HUES64 (cell line): ENCODE measurements at regions not wholly inside any gene's neighbourhood (a gene's known extent, or its start where the extent isn't known, plus 50 kb on each side); places are given as distances from the start of the nearest gene placed in this dataset.

Source experiments
- H3K27ac ChIP-seq: 2 replicates; pipeline ENCODE4 v1.7.0; 2013; ENCODE audit warnings: low read depth, low read length, inconsistent platforms
- H3K27me3 ChIP-seq: 2 replicates; pipeline ENCODE4 v1.6.1; 2013; ENCODE audit warnings: mild to moderate bottlenecking, low read length; ENCODE audit not compliant: insufficient read depth
- H3K36me3 ChIP-seq: 2 replicates; pipeline ENCODE4 v1.6.1; 2013; ENCODE audit warnings: mild to moderate bottlenecking, low read length; ENCODE audit not compliant: insufficient read depth
- H3K4me1 ChIP-seq: 2 replicates; pipeline ENCODE4 v1.6.1; 2013; ENCODE audit warnings: mild to moderate bottlenecking, low read length, moderate library complexity; ENCODE audit not compliant: insufficient read depth
- H3K4me3 ChIP-seq: 2 replicates; pipeline ENCODE4 v1.5.1; 2013; ENCODE audit warnings: mild to moderate bottlenecking, low read length, moderate library complexity
- H3K9ac ChIP-seq: 2 replicates; pipeline ENCODE4 v1.6.1; 2013; ENCODE audit warnings: mild to moderate bottlenecking, low read depth, low read length
- H3K9me3 ChIP-seq: 2 replicates; pipeline ENCODE4 v1.6.1; 2013; ENCODE audit warnings: low read depth, low read length; ENCODE audit not compliant: insufficient read depth
- WGBS: fragments of 150-250, 120-280 bp; methylation state at CpG from one replicate; pipeline ENCODE4 v1.1.7; 2013; ENCODE audit warnings: missing lambda C conversion rate; 5-methylcytosine and 5-hydroxymethylcytosine counted together

GRCh38 chr6:146865756-146866379 is 267.1 kb downstream of the ADGB start:
- Histone ChIP-seq H3K9me3 (no peaks in the 10 kb centered on the region), H3K9ac (no peak overlapping the region), H3K27me3 (no peaks in the 10 kb centered on the region), H3K27ac (no peak overlapping the region), H3K4me1 (no peaks in the 10 kb centered on the region), H3K4me3 (no peak overlapping the region), H3K36me3 (no peaks in the 10 kb centered on the region)
- WGBS = 98% methylated on average over 5 of the region's 5 CpGs

GRCh38 chr6:146866731-146867414 is 268.1 kb downstream of the ADGB start:
- no peaks in the 10 kb centered on the region for H3K27me3 ChIP-seq
- WGBS = 96% methylated on average over 4 of the region's 4 CpGs
- no peaks in the 10 kb centered on the region for H3K4me1 ChIP-seq
- H3K9ac ChIP-seq = no peak overlapping the region
- no peaks in the 10 kb centered on the region for H3K9me3 ChIP-seq
- no peaks in the 10 kb centered on the region for H3K36me3 ChIP-seq
- no peak overlapping the region for H3K27ac ChIP-seq
- no peak overlapping the region for H3K4me3 ChIP-seq

- Histone ChIP-seq H3K4me3 (no peak overlapping the region), H3K9ac (no peak overlapping the region), H3K27me3 (no peaks in the 10 kb centered on the region), H3K36me3 (no peaks in the 10 kb centered on the region), H3K27ac (no peak overlapping the region), H3K4me1 (no peaks in the 10 kb centered on the region), H3K9me3 (no peaks in the 10 kb centered on the region)
- WGBS = 91% methylated on average over 4 of the region's 4 CpGs
Observed at GRCh38 chr6:146868671-146869209, 270.0 kb downstream of the ADGB start.

GRCh38 chr6:146870760-146871159 is 272.0 kb downstream of the ADGB start:
- no peak overlapping the region for H3K4me3 ChIP-seq
- 98% methylated on average over 3 of the region's 3 CpGs for WGBS
- no peaks in the 10 kb centered on the region for H3K4me1 ChIP-seq
- no peaks in the 10 kb centered on the region for H3K9me3 ChIP-seq
- no peaks in the 10 kb centered on the region for H3K27me3 ChIP-seq
- H3K36me3 ChIP-seq = no peaks in the 10 kb centered on the region
- H3K27ac ChIP-seq = no peak overlapping the region
- no peak overlapping the region for H3K9ac ChIP-seq

- H3K9me3 ChIP-seq = no peaks in the 10 kb centered on the region
- no peaks in the 10 kb centered on the region for H3K4me1 ChIP-seq
- 86% methylated on average over 12 of the region's 12 CpGs for WGBS
- no peak overlapping the region for H3K4me3 ChIP-seq
- no peak overlapping the region for H3K27ac ChIP-seq
- no peaks in the 10 kb centered on the region for H3K27me3 ChIP-seq
- no peaks in the 10 kb centered on the region for H3K36me3 ChIP-seq
- H3K9ac ChIP-seq = no peak overlapping the region
Observed at GRCh38 chr6:146871611-146872425, 273.0 kb downstream of the ADGB start.

GRCh38 chr6:146872426-146872785 is 273.6 kb downstream of the ADGB start:
- Histone ChIP-seq H3K27me3 (no peaks in the 10 kb centered on the region), H3K9me3 (no peaks in the 10 kb centered on the region), H3K4me1 (no peaks in the 10 kb centered on the region), H3K4me3 (no peak overlapping the region), H3K27ac (no peak overlapping the region), H3K36me3 (no peaks in the 10 kb centered on the region), H3K9ac (no peak overlapping the region)
- 90% methylated on average over 1 of the region's 1 CpG for WGBS

GRCh38 chr6:146874278-146875018 is 275.7 kb downstream of the ADGB start:
- Histone ChIP-seq H3K27ac (no peak overlapping the region), H3K9ac (no peak overlapping the region), H3K9me3 (no peaks in the 10 kb centered on the region), H3K4me3 (no peak overlapping the region), H3K4me1 (no peaks in the 10 kb centered on the region), H3K36me3 (no peaks in the 10 kb centered on the region), H3K27me3 (no peaks in the 10 kb centered on the region)
- WGBS = 97% methylated on average over 4 of the region's 4 CpGs

GRCh38 chr6:146875927-146876270 is 277.1 kb downstream of the ADGB start:
- Histone ChIP-seq H3K4me1 (no peaks in the 10 kb centered on the region), H3K27me3 (no peaks in the 10 kb centered on the region), H3K36me3 (no peaks in the 10 kb centered on the region), H3K9me3 (no peaks in the 10 kb centered on the region), H3K9ac (no peak overlapping the region), H3K4me3 (no peak overlapping the region), H3K27ac (no peak overlapping the region)
- WGBS = 96% methylated on average over 3 of the region's 4 CpGs

GRCh38 chr6:146876271-146877151 is 277.7 kb downstream of the ADGB start:
- Histone ChIP-seq H3K36me3 (no peaks in the 10 kb centered on the region), H3K9ac (no peak overlapping the region), H3K4me3 (no peak overlapping the region), H3K4me1 (no peaks in the 10 kb centered on the region), H3K27ac (no peak overlapping the region), H3K27me3 (no peaks in the 10 kb centered on the region), H3K9me3 (no peaks in the 10 kb centered on the region)
- 96% methylated on average over 5 of the region's 9 CpGs for WGBS

- Histone ChIP-seq H3K4me1 (no peaks in the 10 kb centered on the region), H3K27me3 (no peaks in the 10 kb centered on the region), H3K9ac (no peak overlapping the region), H3K27ac (no peak overlapping the region), H3K9me3 (no peaks in the 10 kb centered on the region), H3K4me3 (no peak overlapping the region), H3K36me3 (no peaks in the 10 kb centered on the region)
- no CpG with 5 or more reads among the region's 1 CpG for WGBS
Observed at GRCh38 chr6:146878168-146878951, 279.6 kb downstream of the ADGB start.
